Ovary (tissue), 3 donors: ENCODE measurements at regions not wholly inside any gene's neighbourhood (a gene's known extent, or its start where the extent isn't known, plus 50 kb on each side); places are given as distances from the start of the nearest gene placed in this dataset.

Experiments
- CTCF ChIP-seq, 3 donors: fragments of 450-650 bp in 2 of 3; fragments of 200-600 bp in 1 of 3; IDR thresholded peaks; one replicate each; pipeline versions ENCODE4 v1.5.1 to v1.8.0; 2016 to 2022; ENCODE audit warnings: antibody characterized with exemption in 3 of 3, mild to moderate bottlenecking in 1 of 3
- EP300 ChIP-seq: sonication (generic); formaldehyde crosslinking; IDR thresholded peaks from one replicate; pipeline ENCODE4 v1.6.1; 2017; ENCODE audit warnings: antibody characterized with exemption
- POLR2A ChIP-seq: fragments of 450-650 bp; IDR thresholded peaks from one replicate; pipeline ENCODE4 v1.6.1; 2017; ENCODE audit warnings: antibody characterized with exemption, mild to moderate bottlenecking, moderate library complexity
- donor health status: DM: no; HTN: no; CAD: no.

GRCh38 chr13:44051405-44051804 is 171.7 kb downstream of the LACC1 start:
- TF ChIP-seq CTCF (IDR thresholded peaks at IDR 0.05) (no peak), EP300 (no peak), POLR2A (no peak)
